Caco-2 (cell line): ENCODE measurements at regions not wholly inside any gene's neighbourhood (a gene's known extent, or its start where the extent isn't known, plus 50 kb on each side); places are given as distances from the start of the nearest gene placed in this dataset.

Experiments
- BruUV-seq: library from RNA; stranded (reverse); fragments of 400-500 nt; replicated peaks from 2 replicates; lab custom pipeline; 2021; lab: Mats Ljungman, UMichigan
- CTCF ChIA-PET: fragments of 300-600 bp; sonication (Branson Sonifier 250); formaldehyde crosslinking; loops from one replicate; lab custom pipeline; 2022; ENCODE audit warnings: antibody characterized with exemption; lab: Charles Lee
- POLR2A ChIA-PET: fragments of 300-600 bp; sonication (Branson Sonifier 250); formaldehyde crosslinking; loops from one replicate; lab custom pipeline; 2022; ENCODE audit warnings: antibody characterized with exemption; lab: Charles Lee
- DNase-seq, 2 experiments: peaks; one replicate each; pipeline versions ENCODE4 v3.0.0 to v3.0.0-alpha.2; 2020 to 2022
- H3K27me3 ChIP-seq: replicated peaks from 2 replicates; pipeline ENCODE4 v1.6.0; 2011; ENCODE audit warnings: low read length; ENCODE audit not compliant: control insufficient read depth, insufficient read depth
- H3K36me3 ChIP-seq: 2 replicates; pipeline ENCODE4 v1.5.1; 2011; ENCODE audit warnings: low read length; ENCODE audit not compliant: control insufficient read depth, insufficient read depth
- H3K4me1 ChIP-seq: fragments of 250-450 bp; sonication (Bioruptor Pico); 2 replicates; pipeline ENCODE4 v1.5.1; 2020; ENCODE audit warnings: mild to moderate bottlenecking
- H3K4me3 ChIP-seq: 2 replicates; pipeline ENCODE4 v1.5.1; 2011; ENCODE audit warnings: low read depth, mild to moderate bottlenecking, control low read depth, low read length
- H3K9me3 ChIP-seq: fragments of 250-450 bp; sonication (Bioruptor Pico); 2 replicates; pipeline ENCODE4 v1.5.1; 2020; ENCODE audit warnings: mild to moderate bottlenecking, moderate library complexity
- H3K27ac Mint-ChIP-seq: one replicate; pipeline ENCODE4 v1.8.0; 2022; ENCODE audit warnings: mixed read lengths; ENCODE audit not compliant: unreplicated experiment
- H3K27me3 Mint-ChIP-seq: one replicate; pipeline ENCODE4 v1.8.0; 2022; ENCODE audit warnings: mixed read lengths; ENCODE audit not compliant: insufficient read depth, unreplicated experiment
- H3K36me3 Mint-ChIP-seq: one replicate; pipeline ENCODE4 v1.8.0; 2022; ENCODE audit warnings: mild to moderate bottlenecking, mixed read lengths; ENCODE audit not compliant: insufficient read depth, unreplicated experiment
- H3K4me1 Mint-ChIP-seq: one replicate; pipeline ENCODE4 v1.8.0; 2022; ENCODE audit warnings: low read depth, mixed read lengths; ENCODE audit not compliant: unreplicated experiment
- H3K4me3 Mint-ChIP-seq: one replicate; pipeline ENCODE4 v1.8.0; 2022; ENCODE audit warnings: mild to moderate bottlenecking, moderate library complexity, mixed read lengths; ENCODE audit not compliant: unreplicated experiment
- H3K9me3 Mint-ChIP-seq: one replicate; pipeline ENCODE4 v1.8.0; 2022; ENCODE audit warnings: mixed read lengths; ENCODE audit not compliant: unreplicated experiment
- CTCF ChIP-seq, 2 experiments: fragments of 200-600 bp in 1 of 2; IDR thresholded peaks; 1 replicate in 1 of 2; 2 replicates in 1 of 2; pipeline versions ENCODE4 v1.5.1 to v1.8.0; 2011 to 2022; ENCODE audit warnings: antibody characterized with exemption in 1 of 2, control low read depth in 1 of 2, inconsistent platforms in 1 of 2, low read depth in 1 of 2, low read length in 1 of 2, mild to moderate bottlenecking in 1 of 2, moderate library complexity in 1 of 2; ENCODE audit not compliant: insufficient read depth in 1 of 2, severe bottlenecking in 1 of 2, unreplicated experiment in 1 of 2
- intact Hi-C: fragments of 100-400 bp; cut with micrococcal nuclease; formaldehyde crosslinking; loops from one replicate; pipeline ENCODE4 v1.10.0; 2022; ENCODE audit not compliant: unreplicated experiment

GRCh38 chr10:113407218-113407617 lies 145.6 kb upstream of the HABP2 start:
- H3K9me3 ChIP-seq: no peaks in the 10 kb centered on the region
- TF ChIP-seq CTCF (IDR thresholded peaks at IDR 0.05; ENCODE audit: insufficient read depth in 1 of 2, low read depth in 1 of 2, low read length in 1 of 2, severe bottlenecking in 1 of 2, unreplicated experiment in 1 of 2): no peak
- H3K36me3 ChIP-seq: no peaks in the 10 kb centered on the region
- no peaks in the 10 kb centered on the region for H3K27me3 ChIP-seq
- ChIA-PET POLR2A (no interaction called here), CTCF (no interaction called here)
- no peak overlapping the region for H3K4me3 ChIP-seq
- no peaks in the 10 kb centered on the region for H3K4me1 ChIP-seq
- Mint-ChIP-seq H3K27ac (no peak overlapping the region), H3K9me3 (no peaks in the 10 kb centered on the region), H3K4me3 (no peak overlapping the region), H3K4me1 (peaks cover 6% of the 10 kb centered on the region), H3K36me3 (no peaks in the 10 kb centered on the region), H3K27me3 (peaks cover 8% of the 10 kb centered on the region)
- intact Hi-C loops: no loop called here
- DNase-seq: no peak
- BruUV-seq: no TSS peak

GRCh38 chr10:113409175-113409574 lies 143.7 kb upstream of the HABP2 start:
- no peak for DNase-seq
- no peak for TF ChIP-seq CTCF (IDR thresholded peaks at IDR 0.05; ENCODE audit: insufficient read depth in 1 of 2, low read depth in 1 of 2, low read length in 1 of 2, severe bottlenecking in 1 of 2, unreplicated experiment in 1 of 2)
- intact Hi-C loops: no loop called here
- ChIA-PET POLR2A (no interaction called here), CTCF (no interaction called here)
- H3K9me3 ChIP-seq: no peaks in the 10 kb centered on the region
- H3K27me3 ChIP-seq: no peaks in the 10 kb centered on the region
- H3K4me1 ChIP-seq: no peaks in the 10 kb centered on the region
- no peak overlapping the region for H3K27ac Mint-ChIP-seq
- no peaks in the 10 kb centered on the region for H3K36me3 Mint-ChIP-seq
- peaks cover 6% of the 10 kb centered on the region for H3K4me1 Mint-ChIP-seq
- H3K4me3 ChIP-seq: no peak overlapping the region
- no peaks in the 10 kb centered on the region for H3K9me3 Mint-ChIP-seq
- BruUV-seq: no TSS peak
- no peak overlapping the region for H3K4me3 Mint-ChIP-seq
- H3K36me3 ChIP-seq: no peaks in the 10 kb centered on the region
- peaks cover 8% of the 10 kb centered on the region for H3K27me3 Mint-ChIP-seq

DNA sequence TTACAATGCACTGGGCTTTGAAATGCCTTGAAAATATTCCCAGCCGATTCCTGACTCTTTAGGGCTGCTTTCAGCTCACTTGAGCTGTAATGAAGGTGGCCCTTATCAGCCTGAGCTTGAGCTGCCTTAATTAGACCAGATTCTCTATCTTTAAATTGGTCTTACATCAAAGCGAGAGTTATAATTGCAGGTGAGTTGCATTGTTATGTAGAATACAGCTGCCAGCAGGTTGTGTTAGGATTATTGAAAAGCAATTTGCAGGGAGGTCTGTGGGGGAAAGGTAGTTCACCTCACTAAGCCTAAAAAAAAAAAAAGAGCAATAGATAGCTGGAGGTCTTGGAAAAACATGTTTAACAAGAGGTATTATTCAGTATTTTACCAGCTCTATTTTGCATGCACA lies 142.2 kb upstream of the HABP2 start:
- H3K4me1 ChIP-seq: no peaks in the 10 kb centered on the region
- H3K36me3 Mint-ChIP-seq: no peaks in the 10 kb centered on the region
- no peak overlapping the region for H3K4me3 ChIP-seq
- ChIA-PET POLR2A (no interaction called here), CTCF (no interaction called here)
- intact Hi-C loops: no loop called here
- no peak overlapping the region for H3K27ac Mint-ChIP-seq
- H3K4me1 Mint-ChIP-seq: peaks cover 6% of the 10 kb centered on the region
- H3K9me3 ChIP-seq: no peaks in the 10 kb centered on the region
- BruUV-seq: no TSS peak
- no peak for TF ChIP-seq CTCF (IDR thresholded peaks at IDR 0.05; ENCODE audit: insufficient read depth in 1 of 2, low read depth in 1 of 2, low read length in 1 of 2, severe bottlenecking in 1 of 2, unreplicated experiment in 1 of 2)
- no peak overlapping the region for H3K4me3 Mint-ChIP-seq
- no peaks in the 10 kb centered on the region for H3K36me3 ChIP-seq
- DNase-seq: no peak
- H3K27me3 ChIP-seq: no peaks in the 10 kb centered on the region
- H3K9me3 Mint-ChIP-seq: peaks cover 6% of the 10 kb centered on the region
- peaks cover 11% of the 10 kb centered on the region for H3K27me3 Mint-ChIP-seq
